PC-9 (cell line): ENCODE measurements at regions not wholly inside any gene's neighbourhood (a gene's known extent, or its start where the extent isn't known, plus 50 kb on each side); places are given as distances from the start of the nearest gene placed in this dataset.

Experiments
- CTCF ChIP-seq: fragments of 200-600 bp; sonication (generic); conservative IDR thresholded peaks from 2 replicates; pipeline ENCODE4 v1.6.1; 2017; ENCODE audit warnings: mixed run types, antibody characterized with exemption, mild to moderate bottlenecking, moderate library complexity
- EZH2 ChIP-seq: fragments of 200-600 bp; sonication (generic); IDR thresholded peaks from 2 replicates; pipeline ENCODE4 v1.8.0; 2017; ENCODE audit warnings: antibody characterized with exemption, low read depth

- no peak for TF ChIP-seq CTCF
- TF ChIP-seq EZH2 = no peak
These were observed 51.3 kb upstream of the RGMB start for GRCh38 chr5:98722188-98722587.
